Smooth muscle cell (in vitro differentiated cells): ENCODE measurements at regions not wholly inside any gene's neighbourhood (a gene's known extent, or its start where the extent isn't known, plus 50 kb on each side); places are given as distances from the start of the nearest gene placed in this dataset.

Experiments
- DNase-seq: peaks from one replicate; lab custom pipeline; 2025; ENCODE audit not compliant: unreplicated experiment; lab: John Stamatoyannopoulos, UW
- H2AFZ ChIP-seq: fragments of 200-600 bp; sonication (generic); 2 replicates; pipeline ENCODE4 v1.6.0; 2016; ENCODE audit warnings: antibody characterized with exemption, low read depth, mild to moderate bottlenecking
- H3F3A ChIP-seq: fragments of 200-600 bp; sonication (generic); 2 replicates; pipeline ENCODE4 v1.6.0; 2017; ENCODE audit warnings: antibody characterized with exemption, low read depth
- H3K27ac ChIP-seq: fragments of 200-600 bp; sonication (generic); 2 replicates; pipeline ENCODE4 v1.5.1; 2016; ENCODE audit warnings: low read depth, mild to moderate bottlenecking
- H3K27me3 ChIP-seq: fragments of 200-600 bp; sonication (generic); 2 replicates; pipeline ENCODE4 v1.6.1; 2016; ENCODE audit warnings: low read depth, mild to moderate bottlenecking
- H3K36me3 ChIP-seq: fragments of 200-600 bp; sonication (generic); 2 replicates; pipeline ENCODE4 v1.5.1; 2016; ENCODE audit warnings: low read depth
- H3K4me1 ChIP-seq: fragments of 200-600 bp; sonication (generic); 2 replicates; pipeline ENCODE4 v1.5.1; 2016; ENCODE audit warnings: low read depth
- H3K4me2 ChIP-seq: fragments of 200-600 bp; sonication (generic); 2 replicates; pipeline ENCODE4 v1.6.0; 2016; ENCODE audit warnings: mild to moderate bottlenecking
- H3K4me3 ChIP-seq: fragments of 200-600 bp; sonication (generic); 2 replicates; pipeline ENCODE4 v1.5.1; 2016; ENCODE audit warnings: mild to moderate bottlenecking
- H3K79me2 ChIP-seq: fragments of 200-600 bp; sonication (generic); 2 replicates; pipeline ENCODE4 v1.6.0; 2016; ENCODE audit warnings: low read depth, mild to moderate bottlenecking
- H3K9ac ChIP-seq: fragments of 200-600 bp; sonication (generic); 2 replicates; pipeline ENCODE4 v1.6.0; 2016; ENCODE audit warnings: low read depth
- H3K9me3 ChIP-seq: fragments of 200-600 bp; sonication (generic); replicated peaks from 2 replicates; pipeline ENCODE4 v1.5.1; 2016; ENCODE audit warnings: low read depth
- H4K20me1 ChIP-seq: fragments of 200-600 bp; sonication (generic); 2 replicates; pipeline ENCODE4 v1.6.0; 2016; ENCODE audit warnings: low read depth
- CTCF ChIP-seq: fragments of 200-600 bp; sonication (generic); IDR thresholded peaks from 2 replicates; pipeline ENCODE4 v1.5.1; 2017; ENCODE audit warnings: borderline replicate concordance, mild to moderate bottlenecking, antibody characterized with exemption; ENCODE audit not compliant: insufficient read depth, poor library complexity, severe bottlenecking
- WGBS: methylation state at CpG from one replicate; pipeline ENCODE4 v1.1.7; 2016; ENCODE audit warnings: low lambda C conversion rate; 5-methylcytosine and 5-hydroxymethylcytosine counted together

- Histone ChIP-seq H3K27me3 (no peaks in the 10 kb centered on the region), H4K20me1 (no peaks in the 10 kb centered on the region), H3K9ac (no peak overlapping the region), H3K4me1 (no peaks in the 10 kb centered on the region), H3K9me3 (no peaks in the 10 kb centered on the region), H3K79me2 (no peaks in the 10 kb centered on the region), H3K4me2 (no peak overlapping the region), H3F3A (no peaks in the 10 kb centered on the region), H3K27ac (no peak overlapping the region), H3K36me3 (no peaks in the 10 kb centered on the region), H2AFZ (no peak overlapping the region), H3K4me3 (no peak overlapping the region)
- 91% methylated on average over 3 of the region's 3 CpGs for WGBS
- DNase-seq, result no peak
- no peak for TF ChIP-seq CTCF
These were observed 287.9 kb upstream of the DEFB112 start for GRCh38 chr6:50337532-50338122.

GRCh38 chr6:50353603-50354002 is 303.9 kb upstream of the DEFB112 start:
- Histone ChIP-seq H4K20me1 (no peaks in the 10 kb centered on the region), H3K4me2 (no peak overlapping the region), H3K36me3 (no peaks in the 10 kb centered on the region), H3K9me3 (no peaks in the 10 kb centered on the region), H3K27me3 (no peaks in the 10 kb centered on the region), H3F3A (no peaks in the 10 kb centered on the region), H3K27ac (no peak overlapping the region), H3K4me1 (no peaks in the 10 kb centered on the region), H3K4me3 (no peak overlapping the region), H2AFZ (no peak overlapping the region), H3K79me2 (no peaks in the 10 kb centered on the region), H3K9ac (no peak overlapping the region)
- WGBS, result 100% methylated on average over 1 of the region's 1 CpG
- no peak for DNase-seq
- TF ChIP-seq CTCF, result no peak

GRCh38 chr6:50358113-50358512 is 308.4 kb upstream of the DEFB112 start:
- no peaks in the 10 kb centered on the region for H3K27me3 ChIP-seq
- H3K4me1 ChIP-seq, result no peaks in the 10 kb centered on the region
- no peak overlapping the region for H2AFZ ChIP-seq
- no peak overlapping the region for H3K4me3 ChIP-seq
- no peak for DNase-seq
- H3K36me3 ChIP-seq, result no peaks in the 10 kb centered on the region
- 94% methylated on average over 5 of the region's 5 CpGs for WGBS
- H3K9ac ChIP-seq, result no peak overlapping the region
- no peaks in the 10 kb centered on the region for H3K9me3 ChIP-seq
- TF ChIP-seq CTCF, result no peak
- H3K27ac ChIP-seq, result no peak overlapping the region
- no peaks in the 10 kb centered on the region for H3K79me2 ChIP-seq
- H3K4me2 ChIP-seq, result no peak overlapping the region
- H4K20me1 ChIP-seq, result no peaks in the 10 kb centered on the region
- no peaks in the 10 kb centered on the region for H3F3A ChIP-seq

GRCh38 chr6:50361641-50362331 is 312.1 kb upstream of the DEFB112 start:
- H4K20me1 ChIP-seq, result no peaks in the 10 kb centered on the region
- no peak overlapping the region for H3K4me3 ChIP-seq
- H3K36me3 ChIP-seq, result no peaks in the 10 kb centered on the region
- no peak for TF ChIP-seq CTCF
- H3K4me1 ChIP-seq, result no peaks in the 10 kb centered on the region
- H3K4me2 ChIP-seq, result no peak overlapping the region
- no peak overlapping the region for H3K9ac ChIP-seq
- WGBS, result 70% methylated on average over 4 of the region's 4 CpGs
- no peak overlapping the region for H3K27ac ChIP-seq
- H3K9me3 ChIP-seq, result no peaks in the 10 kb centered on the region
- DNase-seq, result no peak
- H3F3A ChIP-seq, result no peaks in the 10 kb centered on the region
- no peaks in the 10 kb centered on the region for H3K27me3 ChIP-seq
- H2AFZ ChIP-seq, result no peak overlapping the region
- no peaks in the 10 kb centered on the region for H3K79me2 ChIP-seq
